Upper lobe of left lung (tissue), 4 donors: ENCODE measurements at regions not wholly inside any gene's neighbourhood (a gene's known extent, or its start where the extent isn't known, plus 50 kb on each side); places are given as distances from the start of the nearest gene placed in this dataset.

ENCODE experiments used
- CTCF ChIP-seq, 6 experiments: fragments of 450-650 bp in 4 of 6; fragments of 200-600 bp in 2 of 6; sonication (generic) in 2 of 6; IDR thresholded peaks; one replicate each; pipeline ENCODE4 v1.5.1; 2016 to 2019; ENCODE audit warnings: antibody characterized with exemption in 6 of 6
- EP300 ChIP-seq, 4 donors: sonication (generic); formaldehyde crosslinking; IDR thresholded peaks; one replicate each; pipeline ENCODE4 v1.5.1; 2017; ENCODE audit warnings: antibody characterized with exemption in 4 of 4, control low read depth in 2 of 4

- TF ChIP-seq CTCF (IDR thresholded peaks at IDR 0.05): no peak
- no peak for TF ChIP-seq EP300 (IDR thresholded peaks at IDR 0.05)
These were observed 137.6 kb upstream of the WNT4 start for GRCh38 chr1:22280526-22280925.
